Adipocyte (in vitro differentiated cells): ENCODE measurements at regions not wholly inside any gene's neighbourhood (a gene's known extent, or its start where the extent isn't known, plus 50 kb on each side); places are given as distances from the start of the nearest gene placed in this dataset.
"Not testable (repeated sequence)": the region's sequence is repeated elsewhere in the genome, so short reads cannot be mapped to it uniquely, and the experiment has no call there.

Source experiments
- DNase-seq: peaks from one replicate; pipeline ENCODE4 v3.0.0-alpha.2; 2015; ENCODE audit warnings: low read depth
- H3K27me3 ChIP-seq: replicated peaks from 2 replicates; pipeline ENCODE4 v1.7.0; 2013; ENCODE audit warnings: mild to moderate bottlenecking, low read length, moderate library complexity; ENCODE audit not compliant: control insufficient read depth, insufficient read depth
- H3K36me3 ChIP-seq: 2 replicates; pipeline ENCODE4 v1.7.0; 2013; ENCODE audit warnings: low read length, mild to moderate bottlenecking, moderate library complexity; ENCODE audit not compliant: control insufficient read depth, insufficient read depth, severe bottlenecking
- H3K4me1 ChIP-seq: 2 replicates; pipeline ENCODE4 v1.7.0; 2013; ENCODE audit warnings: mild to moderate bottlenecking, low read length, moderate library complexity; ENCODE audit not compliant: control insufficient read depth, insufficient read depth
- H3K4me3 ChIP-seq: 2 replicates; pipeline ENCODE4 v1.7.0; 2013; ENCODE audit warnings: mild to moderate bottlenecking, low read length, moderate library complexity
- H3K9ac ChIP-seq: 2 replicates; pipeline ENCODE4 v1.7.0; 2013; ENCODE audit warnings: mild to moderate bottlenecking, low read length, moderate library complexity
- H3K9me3 ChIP-seq: 2 replicates; pipeline ENCODE4 v1.7.0; 2013; ENCODE audit warnings: mild to moderate bottlenecking, low read length, moderate library complexity; ENCODE audit not compliant: control insufficient read depth

GRCh38 chr5:112534067-112534583 is 115.0 kb upstream of the EPB41L4A start:
- H3K4me1 ChIP-seq, result peaks cover 11% of the 10 kb centered on the region
- no peaks in the 10 kb centered on the region for H3K9me3 ChIP-seq
- H3K27me3 ChIP-seq, result peaks cover 5% of the 10 kb centered on the region
- no peak overlapping the region for H3K4me3 ChIP-seq
- no peak overlapping the region for H3K9ac ChIP-seq
- no peak for DNase-seq
- no peaks in the 10 kb centered on the region for H3K36me3 ChIP-seq

DNA sequence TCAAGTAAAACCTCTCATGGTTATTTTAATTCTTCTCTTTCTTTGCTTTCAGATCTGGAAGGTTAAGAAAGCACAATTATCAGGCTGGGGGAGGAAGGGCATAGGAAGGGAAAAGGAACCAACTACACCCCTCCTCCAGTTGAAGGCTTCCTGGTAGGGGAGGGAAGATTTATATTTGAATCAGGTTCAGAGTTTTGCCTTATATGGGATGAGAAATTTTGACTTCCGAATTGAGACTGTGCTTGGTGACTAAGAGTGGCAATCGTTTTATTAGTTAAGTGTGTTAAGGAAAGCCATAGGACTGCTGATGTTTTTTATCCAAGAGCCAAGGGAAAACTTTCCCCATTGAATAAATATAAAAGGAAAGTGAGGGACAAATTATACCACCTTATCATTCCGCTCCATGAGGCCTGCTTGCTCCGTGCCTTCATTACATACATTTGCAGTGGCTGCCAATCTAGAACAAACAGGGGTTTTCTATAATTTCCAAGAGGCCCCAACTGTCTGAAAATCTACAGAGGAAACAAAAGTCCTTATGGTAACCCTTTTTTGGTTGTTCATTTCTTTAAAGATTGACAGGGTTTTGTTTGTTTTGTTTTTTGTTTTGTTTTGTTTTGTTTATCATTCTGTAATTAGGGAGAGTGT is 115.7 kb upstream of the EPB41L4A start:
- Histone ChIP-seq H3K36me3 (no peaks in the 10 kb centered on the region), H3K27me3 (peaks cover 5% of the 10 kb centered on the region), H3K9ac (no peak overlapping the region), H3K9me3 (peaks cover 2% of the 10 kb centered on the region), H3K4me3 (no peak overlapping the region), H3K4me1 (peaks cover 7% of the 10 kb centered on the region)
- DNase-seq, result no peak

DNA sequence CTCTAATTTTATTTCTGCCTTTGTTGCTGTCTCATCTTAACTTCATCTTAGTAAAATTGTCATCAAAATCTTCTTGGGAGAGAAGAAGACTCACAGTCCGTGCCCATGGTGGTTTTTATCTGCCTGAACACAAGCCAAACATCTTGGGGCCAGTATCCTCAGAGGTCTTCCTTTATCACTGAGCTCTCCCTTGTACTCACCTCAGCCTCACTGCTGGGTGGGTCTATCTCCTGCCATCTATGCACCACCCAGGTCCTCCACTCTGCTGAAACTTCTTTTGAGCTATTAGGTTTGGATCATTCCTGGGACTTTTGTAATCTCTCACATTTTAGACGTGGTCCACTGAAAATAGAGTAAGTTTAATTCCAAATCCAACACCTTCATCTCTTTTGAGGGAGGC is 116.3 kb upstream of the EPB41L4A start:
- H3K4me1 ChIP-seq, result peaks cover 6% of the 10 kb centered on the region
- no peak overlapping the region for H3K4me3 ChIP-seq
- H3K27me3 ChIP-seq, result peaks cover 5% of the 10 kb centered on the region
- H3K9ac ChIP-seq, result no peak overlapping the region
- DNase-seq, result no peak
- peaks cover 2% of the 10 kb centered on the region for H3K9me3 ChIP-seq
- H3K36me3 ChIP-seq, result no peaks in the 10 kb centered on the region

DNA sequence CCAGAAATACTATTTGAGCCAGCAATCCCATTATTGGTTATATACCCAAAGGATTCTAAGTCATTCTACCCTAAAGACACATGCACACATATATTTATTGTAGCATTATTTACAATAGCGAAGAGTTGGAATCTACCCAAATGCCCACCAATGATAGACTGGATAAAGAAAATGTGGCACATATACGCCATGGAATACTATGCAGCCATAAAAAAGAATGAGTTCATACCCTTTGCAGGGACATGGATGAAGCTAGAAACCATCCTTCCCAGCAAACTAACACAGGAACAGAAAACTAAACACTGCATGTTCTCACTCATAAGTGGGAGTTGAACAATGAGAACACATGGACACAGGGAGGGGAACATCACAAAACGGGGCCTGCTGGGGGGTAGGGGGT is 125.5 kb upstream of the EPB41L4A start:
- not testable (repeated sequence) for H3K9ac ChIP-seq, DNase-seq, H3K9me3 ChIP-seq, H3K4me1 ChIP-seq, H3K27me3 ChIP-seq, H3K4me3 ChIP-seq, H3K36me3 ChIP-seq

GRCh38 chr5:112546946-112547592 is 128.0 kb upstream of the EPB41L4A start:
- Histone ChIP-seq H3K27me3 (no peaks in the 10 kb centered on the region), H3K4me1 (peaks cover 8% of the 10 kb centered on the region), H3K36me3 (no peaks in the 10 kb centered on the region), H3K9ac (no peak overlapping the region), H3K9me3 (no peaks in the 10 kb centered on the region), H3K4me3 (no peak overlapping the region)
- DNase-seq, result no peak

- DNase-seq, result peak; percentile 71
- Histone ChIP-seq H3K4me1 (peaks cover 8% of the 10 kb centered on the region), H3K9me3 (no peaks in the 10 kb centered on the region), H3K9ac (no peak overlapping the region), H3K4me3 (no peak overlapping the region), H3K27me3 (no peaks in the 10 kb centered on the region), H3K36me3 (no peaks in the 10 kb centered on the region)
These were observed 129.3 kb upstream of the EPB41L4A start for GRCh38 chr5:112548246-112548881.

GRCh38 chr5:112549127-112549526 is 130.1 kb upstream of the EPB41L4A start:
- no peak overlapping the region for H3K9ac ChIP-seq
- no peaks in the 10 kb centered on the region for H3K27me3 ChIP-seq
- H3K36me3 ChIP-seq, result no peaks in the 10 kb centered on the region
- no peak overlapping the region for H3K4me3 ChIP-seq
- peaks cover 8% of the 10 kb centered on the region for H3K4me1 ChIP-seq
- H3K9me3 ChIP-seq, result no peaks in the 10 kb centered on the region
- no peak for DNase-seq

GRCh38 chr5:112549605-112550166 is 130.6 kb upstream of the EPB41L4A start:
- H3K27me3 ChIP-seq, result no peaks in the 10 kb centered on the region
- H3K9me3 ChIP-seq, result no peaks in the 10 kb centered on the region
- no peak for DNase-seq
- H3K4me1 ChIP-seq, result peaks cover 8% of the 10 kb centered on the region
- no peak overlapping the region for H3K9ac ChIP-seq
- H3K4me3 ChIP-seq, result no peak overlapping the region
- no peaks in the 10 kb centered on the region for H3K36me3 ChIP-seq

GRCh38 chr5:112551419-112552032 is 132.4 kb upstream of the EPB41L4A start:
- Histone ChIP-seq H3K4me1 (peaks cover 12% of the 10 kb centered on the region), H3K4me3 (no peak overlapping the region), H3K9ac (no peak overlapping the region), H3K27me3 (no peaks in the 10 kb centered on the region), H3K36me3 (no peaks in the 10 kb centered on the region), H3K9me3 (no peaks in the 10 kb centered on the region)
- DNase-seq, result peak; percentile 88

- Histone ChIP-seq H3K4me3 (no peak overlapping the region), H3K27me3 (no peaks in the 10 kb centered on the region), H3K9me3 (no peaks in the 10 kb centered on the region), H3K4me1 (peaks cover 12% of the 10 kb centered on the region), H3K36me3 (no peaks in the 10 kb centered on the region), H3K9ac (no peak overlapping the region)
- DNase-seq, result no peak
These were observed 133.1 kb upstream of the EPB41L4A start for GRCh38 chr5:112552216-112552615.

GRCh38 chr5:112552791-112553190 is 133.7 kb upstream of the EPB41L4A start:
- H3K4me3 ChIP-seq, result no peak overlapping the region

More at GRCh38 chr5:112552791-112553190, 133.7 kb upstream of the EPB41L4A start:
- Histone ChIP-seq H3K4me1 (peaks cover 11% of the 10 kb centered on the region), H3K27me3 (no peaks in the 10 kb centered on the region), H3K36me3 (no peaks in the 10 kb centered on the region), H3K9ac (no peak overlapping the region), H3K9me3 (no peaks in the 10 kb centered on the region)
- no peak for DNase-seq
